ENCODE measurements at regions not wholly inside any gene's neighbourhood (a gene's known extent, or its start where the extent isn't known, plus 50 kb on each side); places are given as distances from the start of the nearest gene placed in this dataset.

GRCh38 chr9:82584349-82584863 lies 478.5 kb downstream of the RASEF start:
- Mint-ChIP-seq H3K27me3 (no peaks in the 10 kb centered on the region), H3K27ac (no peak overlapping the region)

GRCh38 chr9:82586918-82587356 lies 476.0 kb downstream of the RASEF start:
- no peak overlapping the region for H3K9ac ChIP-seq (ENCODE audit: low read length)
- H3K27me3 Mint-ChIP-seq: no peaks in the 10 kb centered on the region

More at GRCh38 chr9:82584349-82584863, 478.5 kb downstream of the RASEF start:
- Histone ChIP-seq H4K20me1 (ENCODE audit: control insufficient read depth, insufficient read depth, low read length, poor library complexity, severe bottlenecking) (no peaks in the 10 kb centered on the region), H3K27me3 (replicated peaks in 1 of 4; ENCODE audit: control extremely low read depth in 1 of 4, control insufficient read depth in 3 of 4, insufficient read depth in 4 of 4, low read length in 3 of 4) (no peaks in the 10 kb centered on the region), H3K9ac (ENCODE audit: low read length) (no peak overlapping the region), H3K4me2 (replicated peaks; ENCODE audit: low read depth, low read length, poor library complexity, severe bottlenecking) (no peak overlapping the region), H3K79me2 (ENCODE audit: control insufficient read depth, insufficient read depth, low read length) (no peaks in the 10 kb centered on the region), H2AFZ (ENCODE audit: insufficient read depth, low read depth, low read length, poor library complexity, severe bottlenecking) (no peak overlapping the region), H3K27ac (ENCODE audit: low read length in 2 of 2) (no peak overlapping the region), H3K4me1 (ENCODE audit: control insufficient read depth in 2 of 2, insufficient read depth in 2 of 2, low read length in 2 of 2) (no peaks in the 10 kb centered on the region), H3K4me3 (ENCODE audit: control extremely low read depth in 1 of 5, extremely low read depth in 1 of 5, insufficient read depth in 1 of 5, low read depth in 2 of 5, low read length in 4 of 5) (no peak overlapping the region), H3K36me3 (replicated peaks in 1 of 2; ENCODE audit: control extremely low read depth in 1 of 2, control insufficient read depth in 1 of 2, extremely low read depth in 1 of 2, insufficient read depth in 2 of 2, low read length in 1 of 2) (no peaks in the 10 kb centered on the region), H3K9me3 (ENCODE audit: control extremely low read depth in 1 of 3, control insufficient read depth in 2 of 3, insufficient read depth in 1 of 3, low read length in 2 of 3) (no peaks in the 10 kb centered on the region)
- 86% methylated on average over 2 of the region's 5 CpGs for WGBS (ENCODE audit: insufficient coverage)
- TF ChIP-seq CTCF (IDR thresholded peaks at IDR 0.05) (no peak), EZH2 (IDR thresholded peaks at IDR 0.05; ENCODE audit: borderline replicate concordance, insufficient read depth, low read depth, low read length, poor library complexity, severe bottlenecking) (no peak)
- intact Hi-C loops (cut with micrococcal nuclease): no loop called here
- DNase-seq (no peak), ATAC-seq (ENCODE audit: low read depth) (no peak)
- POLR2A ChIA-PET: no interaction called here
- CTCF ChIA-PET: interaction anchor here (0.8 kb wide), 1 partner anchor 23 kb away, joined by 3 read pairs; no protein-coding TSS in a partner anchor
- H3K4me1 Mint-ChIP-seq: no peaks in the 10 kb centered on the region
- H3K9me3 Mint-ChIP-seq (ENCODE audit: insufficient read depth): no peaks in the 10 kb centered on the region
- H3K4me3 Mint-ChIP-seq: no peak overlapping the region

More at GRCh38 chr9:82586918-82587356, 476.0 kb downstream of the RASEF start:
- TF ChIP-seq EZH2 (IDR thresholded peaks at IDR 0.05; ENCODE audit: borderline replicate concordance, insufficient read depth, low read depth, low read length, poor library complexity, severe bottlenecking) (no peak), CTCF (IDR thresholded peaks at IDR 0.05) (no peak)
- no peaks in the 10 kb centered on the region for H3K36me3 ChIP-seq (replicated peaks in 1 of 2; ENCODE audit: control extremely low read depth in 1 of 2, control insufficient read depth in 1 of 2, extremely low read depth in 1 of 2, insufficient read depth in 2 of 2, low read length in 1 of 2)
- no peaks in the 10 kb centered on the region for H3K9me3 ChIP-seq (ENCODE audit: control extremely low read depth in 1 of 3, control insufficient read depth in 2 of 3, insufficient read depth in 1 of 3, low read length in 2 of 3)
- no peak overlapping the region for H3K4me3 Mint-ChIP-seq
- H3K79me2 ChIP-seq (ENCODE audit: control insufficient read depth, insufficient read depth, low read length): no peaks in the 10 kb centered on the region
- H2AFZ ChIP-seq (ENCODE audit: insufficient read depth, low read depth, low read length, poor library complexity, severe bottlenecking): no peak overlapping the region
- H3K4me3 ChIP-seq (ENCODE audit: control extremely low read depth in 1 of 5, extremely low read depth in 1 of 5, insufficient read depth in 1 of 5, low read depth in 2 of 5, low read length in 4 of 5): no peak overlapping the region
- ChIA-PET CTCF (no interaction called here), POLR2A (no interaction called here)
- no peaks in the 10 kb centered on the region for H3K4me1 Mint-ChIP-seq
- H3K27ac ChIP-seq (ENCODE audit: low read length in 2 of 2): no peak overlapping the region
- H3K27ac Mint-ChIP-seq: no peak overlapping the region
- no peaks in the 10 kb centered on the region for H3K9me3 Mint-ChIP-seq (ENCODE audit: insufficient read depth)
- H3K27me3 ChIP-seq (replicated peaks in 1 of 4; ENCODE audit: control extremely low read depth in 1 of 4, control insufficient read depth in 3 of 4, insufficient read depth in 4 of 4, low read length in 3 of 4): no peaks in the 10 kb centered on the region
- no peaks in the 10 kb centered on the region for H3K4me1 ChIP-seq (ENCODE audit: control insufficient read depth in 2 of 2, insufficient read depth in 2 of 2, low read length in 2 of 2)
- no peak for ATAC-seq (ENCODE audit: low read depth)
- H3K4me2 ChIP-seq (replicated peaks; ENCODE audit: low read depth, low read length, poor library complexity, severe bottlenecking): no peak overlapping the region
- DNase-seq: no peak
- intact Hi-C loops (cut with micrococcal nuclease): no loop called here
- 100% methylated on average over 1 of the region's 3 CpGs for WGBS (ENCODE audit: insufficient coverage)
- no peaks in the 10 kb centered on the region for H4K20me1 ChIP-seq (ENCODE audit: control insufficient read depth, insufficient read depth, low read length, poor library complexity, severe bottlenecking)
